ENCODE measurements at regions not wholly inside any gene's neighbourhood (a gene's known extent, or its start where the extent isn't known, plus 50 kb on each side); places are given as distances from the start of the nearest gene placed in this dataset.

DNA sequence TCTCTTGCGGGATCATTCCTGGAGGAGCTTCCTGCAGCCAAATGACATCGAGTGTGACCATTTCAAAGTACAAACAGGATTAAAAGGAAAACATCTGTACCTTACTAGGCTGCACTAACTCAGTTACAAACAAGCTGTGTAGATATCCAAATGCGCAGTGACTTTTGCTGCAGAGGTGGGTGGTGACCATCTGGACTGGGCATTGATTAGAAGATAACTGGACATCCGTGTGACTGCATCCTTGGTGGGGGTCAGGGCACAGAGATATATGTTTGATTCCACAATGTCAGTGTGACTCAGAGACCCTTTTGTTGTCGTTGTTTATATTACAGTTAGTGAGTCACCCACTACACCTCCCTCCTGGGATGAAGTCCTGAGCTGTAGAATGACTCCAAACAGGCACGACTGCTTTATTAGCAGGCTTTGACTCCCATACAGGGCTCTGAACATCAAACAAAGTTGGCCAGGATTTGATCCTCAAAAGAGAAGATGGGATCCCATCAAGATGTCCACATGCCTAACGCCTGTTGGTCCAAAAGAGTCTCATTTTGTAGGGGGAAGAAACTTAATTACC, 56.7 kb upstream of the SDK1 start:
- Histone ChIP-seq H3K27ac (peak overlapping the region; percentile 57), H3K9me3 (ENCODE audit: low read depth) (no peaks in the 10 kb centered on the region), H3K36me3 (replicated peaks; ENCODE audit: insufficient read depth, low read depth) (no peaks in the 10 kb centered on the region), H3K79me2 (no peaks in the 10 kb centered on the region), H3K4me1 (ENCODE audit: insufficient read depth) (peaks cover 9% of the 10 kb centered on the region), H2AFZ (no peak overlapping the region), H3K27me3 (no peaks in the 10 kb centered on the region), H4K20me1 (ENCODE audit: insufficient read depth, poor library complexity, severe bottlenecking) (no peaks in the 10 kb centered on the region), H3K9me2 (replicated peaks; ENCODE audit: insufficient read depth) (no peaks in the 10 kb centered on the region), H3K4me3 (no peak overlapping the region), H3K4me2 (peak overlapping the region; percentile 15)
- TF ChIP-seq EZH2phosphoT487 (IDR thresholded peaks at IDR 0.05; ENCODE audit: low read depth, severe bottlenecking, unreplicated experiment) (no peak), EZH2 (IDR thresholded peaks at IDR 0.05; ENCODE audit: borderline replicate concordance) (no peak)
- TF ChIP-seq, protein P1, sequence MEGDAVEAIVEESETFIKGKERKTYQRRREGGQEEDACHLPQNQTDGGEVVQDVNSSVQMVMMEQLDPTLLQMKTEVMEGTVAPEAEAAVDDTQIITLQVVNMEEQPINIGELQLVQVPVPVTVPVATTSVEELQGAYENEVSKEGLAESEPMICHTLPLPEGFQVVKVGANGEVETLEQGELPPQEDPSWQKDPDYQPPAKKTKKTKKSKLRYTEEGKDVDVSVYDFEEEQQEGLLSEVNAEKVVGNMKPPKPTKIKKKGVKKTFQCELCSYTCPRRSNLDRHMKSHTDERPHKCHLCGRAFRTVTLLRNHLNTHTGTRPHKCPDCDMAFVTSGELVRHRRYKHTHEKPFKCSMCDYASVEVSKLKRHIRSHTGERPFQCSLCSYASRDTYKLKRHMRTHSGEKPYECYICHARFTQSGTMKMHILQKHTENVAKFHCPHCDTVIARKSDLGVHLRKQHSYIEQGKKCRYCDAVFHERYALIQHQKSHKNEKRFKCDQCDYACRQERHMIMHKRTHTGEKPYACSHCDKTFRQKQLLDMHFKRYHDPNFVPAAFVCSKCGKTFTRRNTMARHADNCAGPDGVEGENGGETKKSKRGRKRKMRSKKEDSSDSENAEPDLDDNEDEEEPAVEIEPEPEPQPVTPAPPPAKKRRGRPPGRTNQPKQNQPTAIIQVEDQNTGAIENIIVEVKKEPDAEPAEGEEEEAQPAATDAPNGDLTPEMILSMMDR (IDR thresholded peaks at IDR 0.05; ENCODE audit: poor library complexity): no peak
- peak; percentile 40 for DNase-seq (ENCODE audit: low spot score)
- WGBS (ENCODE audit: low lambda C conversion rate, missing lambda C conversion rate): 31% methylated on average over 7 of the region's 7 CpGs

DNA sequence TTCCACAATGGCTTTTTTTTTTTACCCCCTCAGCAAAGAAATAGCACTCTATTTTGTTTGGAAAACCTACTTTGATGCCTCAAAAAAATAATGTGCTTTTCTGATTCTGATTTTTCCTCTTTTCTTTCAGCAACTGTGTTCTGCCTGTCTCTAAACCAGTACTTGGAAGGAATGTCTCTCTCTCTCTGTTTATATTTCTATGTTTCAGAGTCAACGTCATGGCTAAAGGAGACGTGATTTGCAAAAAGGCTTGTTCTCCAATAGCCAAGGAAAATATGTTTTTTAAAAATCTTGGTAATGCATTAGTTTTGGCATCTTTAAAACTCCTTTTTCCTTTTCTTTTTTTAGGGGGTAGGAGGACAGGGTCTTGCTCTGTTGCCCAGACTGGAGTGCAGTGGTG, 56.0 kb upstream of the SDK1 start:
- Histone ChIP-seq H2AFZ (no peak overlapping the region), H3K9me2 (replicated peaks; ENCODE audit: insufficient read depth) (no peaks in the 10 kb centered on the region), H3K36me3 (replicated peaks; ENCODE audit: insufficient read depth, low read depth) (no peaks in the 10 kb centered on the region), H3K9me3 (ENCODE audit: low read depth) (no peaks in the 10 kb centered on the region), H3K79me2 (no peaks in the 10 kb centered on the region), H3K4me2 (no peak overlapping the region), H4K20me1 (ENCODE audit: insufficient read depth, poor library complexity, severe bottlenecking) (no peaks in the 10 kb centered on the region), H3K27ac (no peak overlapping the region), H3K4me1 (ENCODE audit: insufficient read depth) (peaks cover 9% of the 10 kb centered on the region), H3K27me3 (no peaks in the 10 kb centered on the region), H3K4me3 (no peak overlapping the region)
- DNase-seq (ENCODE audit: low spot score): no peak
- 67% methylated on average over 2 of the region's 2 CpGs for WGBS (ENCODE audit: low lambda C conversion rate, missing lambda C conversion rate)
- TF ChIP-seq, protein P1 (IDR thresholded peaks at IDR 0.05; ENCODE audit: poor library complexity): no peak
- TF ChIP-seq EZH2phosphoT487 (IDR thresholded peaks at IDR 0.05; ENCODE audit: low read depth, severe bottlenecking, unreplicated experiment): no peak

DNA sequence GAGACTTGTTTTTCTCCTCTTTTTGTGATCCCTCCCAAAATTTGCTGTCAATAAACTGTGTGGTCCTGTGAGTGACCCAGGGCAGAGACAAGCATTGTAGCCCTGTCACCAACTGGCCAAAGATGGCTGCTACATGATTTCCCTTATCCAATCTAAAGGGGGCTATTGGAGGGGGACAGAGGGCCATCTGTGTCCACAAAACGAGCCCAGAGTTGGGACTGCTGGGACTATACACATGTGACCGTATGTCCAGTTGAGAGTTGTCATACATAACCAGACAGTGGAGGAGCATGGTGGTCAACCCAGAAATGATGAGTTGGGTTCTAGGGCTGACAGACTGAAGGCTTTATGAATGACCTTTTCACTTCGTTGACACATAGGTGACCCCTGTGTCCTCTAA, 55.3 kb upstream of the SDK1 start:
- Histone ChIP-seq H4K20me1 (ENCODE audit: insufficient read depth, poor library complexity, severe bottlenecking) (no peaks in the 10 kb centered on the region), H3K36me3 (replicated peaks; ENCODE audit: insufficient read depth, low read depth) (no peaks in the 10 kb centered on the region), H3K27ac (no peak overlapping the region), H3K27me3 (no peaks in the 10 kb centered on the region), H3K4me3 (no peak overlapping the region), H3K4me1 (ENCODE audit: insufficient read depth) (peaks cover 9% of the 10 kb centered on the region), H2AFZ (no peak overlapping the region), H3K9me2 (replicated peaks; ENCODE audit: insufficient read depth) (no peaks in the 10 kb centered on the region), H3K79me2 (no peaks in the 10 kb centered on the region), H3K9me3 (ENCODE audit: low read depth) (no peaks in the 10 kb centered on the region), H3K4me2 (no peak overlapping the region)
- TF ChIP-seq EZH2 (IDR thresholded peaks at IDR 0.05; ENCODE audit: borderline replicate concordance) (no peak), EZH2phosphoT487 (IDR thresholded peaks at IDR 0.05; ENCODE audit: low read depth, severe bottlenecking, unreplicated experiment) (no peak)
- TF ChIP-seq, protein P1 (IDR thresholded peaks at IDR 0.05; ENCODE audit: poor library complexity): no peak
- DNase-seq (ENCODE audit: low spot score): no peak
- 58% methylated on average over 3 of the region's 3 CpGs for WGBS (ENCODE audit: low lambda C conversion rate, missing lambda C conversion rate)

DNA sequence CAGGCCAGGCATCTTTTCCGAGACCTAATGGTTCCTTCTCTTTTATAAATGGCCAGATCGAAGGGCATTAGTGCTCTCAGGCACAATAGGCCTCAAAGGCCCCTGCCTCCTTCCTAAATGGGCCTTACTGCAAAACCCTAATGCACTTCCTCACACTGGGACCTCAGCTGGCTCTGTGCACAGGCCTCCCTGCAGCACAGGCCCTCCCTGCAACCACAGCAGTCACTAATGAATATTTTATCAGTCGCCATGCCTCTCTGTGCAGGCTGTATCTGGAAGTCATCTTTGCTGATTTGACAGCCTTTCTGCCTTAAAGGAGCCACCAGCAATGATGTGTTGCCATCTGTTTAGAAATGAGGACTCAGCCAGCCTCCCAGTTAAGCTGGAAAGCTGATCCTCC, 54.9 kb upstream of the SDK1 start:
- no peaks in the 10 kb centered on the region for H4K20me1 ChIP-seq (ENCODE audit: insufficient read depth, poor library complexity, severe bottlenecking)
- H2AFZ ChIP-seq: no peak overlapping the region
- H3K36me3 ChIP-seq (replicated peaks; ENCODE audit: insufficient read depth, low read depth): no peaks in the 10 kb centered on the region
- no peaks in the 10 kb centered on the region for H3K27me3 ChIP-seq
- DNase-seq (ENCODE audit: low spot score): no peak
- no peaks in the 10 kb centered on the region for H3K9me2 ChIP-seq (replicated peaks; ENCODE audit: insufficient read depth)
- peaks cover 9% of the 10 kb centered on the region for H3K4me1 ChIP-seq (ENCODE audit: insufficient read depth)
- no peak overlapping the region for H3K27ac ChIP-seq
- no peak overlapping the region for H3K4me2 ChIP-seq
- TF ChIP-seq EZH2phosphoT487 (IDR thresholded peaks at IDR 0.05; ENCODE audit: low read depth, severe bottlenecking, unreplicated experiment) (no peak), EZH2 (IDR thresholded peaks at IDR 0.05; ENCODE audit: borderline replicate concordance) (no peak)
- TF ChIP-seq, protein P1 (IDR thresholded peaks at IDR 0.05; ENCODE audit: poor library complexity): no peak
- WGBS (ENCODE audit: low lambda C conversion rate, missing lambda C conversion rate): 64% methylated on average over 3 of the region's 3 CpGs
- H3K4me3 ChIP-seq: no peak overlapping the region
- H3K79me2 ChIP-seq: no peaks in the 10 kb centered on the region
- no peaks in the 10 kb centered on the region for H3K9me3 ChIP-seq (ENCODE audit: low read depth)
